Endodermal cell (in vitro differentiated cells): ENCODE measurements at regions not wholly inside any gene's neighbourhood (a gene's known extent, or its start where the extent isn't known, plus 50 kb on each side); places are given as distances from the start of the nearest gene placed in this dataset.
A peak's percentile ranks its signal among the peaks of the same experiment; 100 is the strongest.

Experiments
- DNase-seq: peaks from one replicate; pipeline ENCODE4 v3.0.0-alpha.2; 2017
- H3K27ac ChIP-seq: 2 replicates; pipeline ENCODE4 v1.5.1; 2013; ENCODE audit warnings: mild to moderate bottlenecking, low read depth, low read length, moderate library complexity
- H3K27me3 ChIP-seq: 2 replicates; pipeline ENCODE4 v1.6.1; 2013; ENCODE audit warnings: mild to moderate bottlenecking, low read length, moderate library complexity; ENCODE audit not compliant: insufficient read depth, control insufficient read depth, poor library complexity, severe bottlenecking
- H3K36me3 ChIP-seq: 2 replicates; pipeline ENCODE4 v1.7.0; 2013; ENCODE audit warnings: mild to moderate bottlenecking, low read length, moderate library complexity; ENCODE audit not compliant: control insufficient read depth, insufficient read depth
- H3K4me1 ChIP-seq: one replicate; pipeline ENCODE4 v1.7.0; 2013; ENCODE audit warnings: low read length; ENCODE audit not compliant: control insufficient read depth, insufficient read depth
- H3K4me3 ChIP-seq: 2 replicates; pipeline ENCODE4 v1.5.1; 2013; ENCODE audit warnings: mild to moderate bottlenecking, low read length, moderate library complexity
- H3K9ac ChIP-seq: 2 replicates; pipeline ENCODE4 v1.6.1; 2013; ENCODE audit warnings: mild to moderate bottlenecking, low read length, moderate library complexity; ENCODE audit not compliant: poor library complexity, severe bottlenecking; ENCODE audit errors: extremely low read depth
- H3K9me3 ChIP-seq: 2 replicates; pipeline ENCODE4 v1.6.1; 2013; ENCODE audit warnings: mild to moderate bottlenecking, low read length, moderate library complexity; ENCODE audit not compliant: control insufficient read depth
- H3K27ac Mint-ChIP-seq: 2 replicates; pipeline ENCODE4 v1.8.0; 2020; ENCODE audit warnings: mixed read lengths
- H3K27me3 Mint-ChIP-seq: 2 replicates; pipeline ENCODE4 v1.8.0; 2021; ENCODE audit warnings: mild to moderate bottlenecking, mixed read lengths; ENCODE audit not compliant: insufficient read depth
- H3K36me3 Mint-ChIP-seq: 2 replicates; pipeline ENCODE4 v1.8.0; 2020; ENCODE audit warnings: low read depth, mixed read lengths
- H3K4me1 Mint-ChIP-seq: 2 replicates; pipeline ENCODE4 v1.8.0; 2020; ENCODE audit warnings: mixed read lengths
- H3K4me3 Mint-ChIP-seq: 2 replicates; pipeline ENCODE4 v1.8.0; 2020; ENCODE audit warnings: mild to moderate bottlenecking, moderate library complexity, mixed read lengths
- H3K9me3 Mint-ChIP-seq: 2 replicates; pipeline ENCODE4 v1.8.0; 2020; ENCODE audit warnings: mild to moderate bottlenecking, mixed read lengths
- WGBS, 2 experiments: methylation state at CpG; one replicate each; pipeline versions ENCODE4 v1.1.5 to v1.1.7; 2013; ENCODE audit warnings: missing lambda C conversion rate in 2 of 2, mixed read lengths in 1 of 2; ENCODE audit not compliant: insufficient coverage in 1 of 2, insufficient read length in 1 of 2; 5-methylcytosine and 5-hydroxymethylcytosine counted together
- TF ChIP-seq, protein P1 (sequence below): fragments of 200-600 bp; sonication (generic); conservative IDR thresholded peaks from 2 replicates; pipeline ENCODE4 v1.5.0; 2021; ENCODE audit warnings: antibody characterized with exemption, mild to moderate bottlenecking

DNA sequence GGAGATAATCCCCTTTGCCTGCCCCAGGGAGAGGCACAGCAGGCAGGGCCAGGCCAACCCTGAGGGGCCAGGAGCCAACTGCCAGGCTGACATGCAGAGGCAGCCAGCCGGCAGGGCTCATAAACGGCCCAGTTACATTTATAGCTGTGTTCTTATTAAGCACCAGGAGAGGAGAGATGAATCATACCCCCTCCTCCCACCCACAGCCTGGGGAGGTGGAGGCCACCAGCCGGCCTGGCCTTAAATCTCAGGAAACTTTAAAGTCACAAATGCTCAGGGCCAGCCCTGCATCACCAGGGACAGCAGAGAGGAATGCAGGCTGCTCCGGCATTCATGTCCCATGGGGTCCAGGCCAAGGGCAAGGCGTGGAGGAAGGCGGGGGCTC lies 177.2 kb downstream of the TMEM132E start:
- peak; percentile 78 for DNase-seq
- no peaks in the 10 kb centered on the region for H3K36me3 ChIP-seq
- Mint-ChIP-seq H3K27ac (no peak overlapping the region), H3K4me1 (peaks cover 4% of the 10 kb centered on the region), H3K4me3 (no peak overlapping the region), H3K27me3 (peaks cover 5% of the 10 kb centered on the region), H3K9me3 (no peaks in the 10 kb centered on the region), H3K36me3 (no peaks in the 10 kb centered on the region)
- H3K9me3 ChIP-seq: no peaks in the 10 kb centered on the region
- TF ChIP-seq, protein P1, sequence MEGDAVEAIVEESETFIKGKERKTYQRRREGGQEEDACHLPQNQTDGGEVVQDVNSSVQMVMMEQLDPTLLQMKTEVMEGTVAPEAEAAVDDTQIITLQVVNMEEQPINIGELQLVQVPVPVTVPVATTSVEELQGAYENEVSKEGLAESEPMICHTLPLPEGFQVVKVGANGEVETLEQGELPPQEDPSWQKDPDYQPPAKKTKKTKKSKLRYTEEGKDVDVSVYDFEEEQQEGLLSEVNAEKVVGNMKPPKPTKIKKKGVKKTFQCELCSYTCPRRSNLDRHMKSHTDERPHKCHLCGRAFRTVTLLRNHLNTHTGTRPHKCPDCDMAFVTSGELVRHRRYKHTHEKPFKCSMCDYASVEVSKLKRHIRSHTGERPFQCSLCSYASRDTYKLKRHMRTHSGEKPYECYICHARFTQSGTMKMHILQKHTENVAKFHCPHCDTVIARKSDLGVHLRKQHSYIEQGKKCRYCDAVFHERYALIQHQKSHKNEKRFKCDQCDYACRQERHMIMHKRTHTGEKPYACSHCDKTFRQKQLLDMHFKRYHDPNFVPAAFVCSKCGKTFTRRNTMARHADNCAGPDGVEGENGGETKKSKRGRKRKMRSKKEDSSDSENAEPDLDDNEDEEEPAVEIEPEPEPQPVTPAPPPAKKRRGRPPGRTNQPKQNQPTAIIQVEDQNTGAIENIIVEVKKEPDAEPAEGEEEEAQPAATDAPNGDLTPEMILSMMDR: no peak
- whole genome bisulfite sequencing, 2 experiments: 34 to 75% methylated on average over 2 to 6 of the region's 6 CpGs
- H3K27ac ChIP-seq: peak overlapping the region; percentile 59
- H3K27me3 ChIP-seq: peaks cover 4% of the 10 kb centered on the region
- H3K4me1 ChIP-seq: peaks cover 10% of the 10 kb centered on the region
- no peak overlapping the region for H3K9ac ChIP-seq
- H3K4me3 ChIP-seq: no peak overlapping the region

GRCh38 chr17:34755981-34756636 lies 176.7 kb downstream of the TMEM132E start:
- Mint-ChIP-seq H3K4me3 (no peak overlapping the region), H3K9me3 (no peaks in the 10 kb centered on the region), H3K27me3 (peaks cover 5% of the 10 kb centered on the region), H3K36me3 (no peaks in the 10 kb centered on the region), H3K27ac (no peak overlapping the region), H3K4me1 (peaks cover 4% of the 10 kb centered on the region)
- Histone ChIP-seq H3K27ac (peak overlapping the region; percentile 59), H3K36me3 (no peaks in the 10 kb centered on the region), H3K9ac (no peak overlapping the region), H3K4me1 (peaks cover 10% of the 10 kb centered on the region), H3K27me3 (peaks cover 4% of the 10 kb centered on the region), H3K9me3 (no peaks in the 10 kb centered on the region), H3K4me3 (no peak overlapping the region)
- peak; percentile 42 for DNase-seq
- TF ChIP-seq, protein P1: no peak
- WGBS, 2 experiments: 59 to 77% methylated on average over 4 to 11 of the region's 12 CpGs

- Histone ChIP-seq H3K4me1 (peaks cover 10% of the 10 kb centered on the region), H3K36me3 (no peaks in the 10 kb centered on the region), H3K4me3 (no peak overlapping the region), H3K9me3 (no peaks in the 10 kb centered on the region), H3K27ac (no peak overlapping the region), H3K9ac (no peak overlapping the region), H3K27me3 (peaks cover 4% of the 10 kb centered on the region)
- H3K27me3 Mint-ChIP-seq: peaks cover 5% of the 10 kb centered on the region
- no peaks in the 10 kb centered on the region for H3K9me3 Mint-ChIP-seq
- DNase-seq: peak; percentile 22
- H3K4me1 Mint-ChIP-seq: peaks cover 6% of the 10 kb centered on the region
- no peaks in the 10 kb centered on the region for H3K36me3 Mint-ChIP-seq
- no peak overlapping the region for H3K27ac Mint-ChIP-seq
- TF ChIP-seq, protein P1: no peak
- no peak overlapping the region for H3K4me3 Mint-ChIP-seq
- 92 to 95% methylated on average over 4 to 7 of the region's 7 CpGs for WGBS, 2 experiments
Measured at GRCh38 chr17:34755371-34755770, 176.0 kb downstream of the TMEM132E start.
